ENCODE measurements at regions not wholly inside any gene's neighbourhood (a gene's known extent, or its start where the extent isn't known, plus 50 kb on each side); places are given as distances from the start of the nearest gene placed in this dataset.

- H3K4me2 ChIP-seq, result no peak overlapping the region
- H3K4me3 ChIP-seq (ENCODE audit: low read depth in 2 of 2, low read length in 1 of 2), result no peak overlapping the region
- no peak overlapping the region for H3K27ac ChIP-seq (ENCODE audit: low read depth in 2 of 2, low read length in 1 of 2)
- 84% methylated on average over 5 of the region's 5 CpGs for WGBS (ENCODE audit: low lambda C conversion rate)
- H3K9me3 ChIP-seq, result no peaks in the 10 kb centered on the region; the same call in 1 of the 2 replicates
- no peak overlapping the region for H3K9ac ChIP-seq
- H4K20me1 ChIP-seq (ENCODE audit: insufficient read depth), result no peaks in the 10 kb centered on the region
- no peaks in the 10 kb centered on the region for H3K4me1 ChIP-seq (ENCODE audit: control insufficient read depth in 1 of 2, insufficient read depth in 2 of 2, low read depth in 1 of 2, low read length in 1 of 2)
- no peaks in the 10 kb centered on the region for H3K79me2 ChIP-seq (ENCODE audit: insufficient read depth)
- H2AFZ ChIP-seq (ENCODE audit: low read depth), result no peak overlapping the region
- no peaks in the 10 kb centered on the region for H3F3A ChIP-seq (replicated peaks; ENCODE audit: insufficient read depth)
- CTCF ChIA-PET, result interaction anchor here (0.6 kb wide), 1 partner anchor 14 kb away, joined by 3 read pairs; no protein-coding TSS in a partner anchor
- no peaks in the 10 kb centered on the region for H3K9me2 ChIP-seq
- no peak for TF ChIP-seq FOXJ3 (CRISPR knock-in tag; IDR thresholded peaks at IDR 0.05)
- no peak for TF ChIP-seq FOSL2 (IDR thresholded peaks at IDR 0.05; ENCODE audit: borderline replicate concordance, low read depth)
- no peaks in the 10 kb centered on the region for H3K36me3 ChIP-seq (replicated peaks in 1 of 2; ENCODE audit: control insufficient read depth in 1 of 2, insufficient read depth in 2 of 2, low read length in 1 of 2)
- POLR2A ChIA-PET, result no interaction called here
- no peak for DNase-seq
- no peaks in the 10 kb centered on the region for H3K27me3 ChIP-seq (ENCODE audit: insufficient read depth)
Measured at GRCh38 chr4:19615086-19615689, 636.5 kb upstream of the SLIT2 start.

GRCh38 chr4:19614171-19614570, 637.5 kb upstream of the SLIT2 start:
- CTCF ChIA-PET, result no interaction called here
- H3K27ac ChIP-seq (ENCODE audit: low read depth in 2 of 2, low read length in 1 of 2), result no peak overlapping the region
- H3K4me2 ChIP-seq, result no peak overlapping the region
- H3K9me3 ChIP-seq, result no peaks in the 10 kb centered on the region; the same call in none of the 2 replicates
- H3K9me2 ChIP-seq, result no peaks in the 10 kb centered on the region
- WGBS (ENCODE audit: low lambda C conversion rate), result 85% methylated on average over 1 of the region's 1 CpG
- POLR2A ChIA-PET, result no interaction called here
- TF ChIP-seq SIN3A (IDR thresholded peaks at IDR 0.05; ENCODE audit: borderline replicate concordance, low read depth, low read length) (no peak), PBX3 (IDR thresholded peaks at IDR 0.05) (no peak), RAD21 (IDR thresholded peaks at IDR 0.05; ENCODE audit: low read length) (no peak), MXI1 (IDR thresholded peaks at IDR 0.05; ENCODE audit: low read depth, low read length) (no peak), USF1 (IDR thresholded peaks at IDR 0.05; ENCODE audit: borderline replicate concordance, low read depth) (no peak), FOSL2 (IDR thresholded peaks at IDR 0.05; ENCODE audit: borderline replicate concordance, low read depth) (no peak), NRF1 (IDR thresholded peaks at IDR 0.05; ENCODE audit: low read depth, low read length) (no peak), YY1 (IDR thresholded peaks at IDR 0.05; ENCODE audit: low read depth) (no peak), GATA2 (CRISPR knock-in tag; IDR thresholded peaks at IDR 0.05) (no peak), TAF1 (IDR thresholded peaks at IDR 0.05; ENCODE audit: borderline replicate concordance, low read depth, low read length) (no peak), SMC3 (IDR thresholded peaks at IDR 0.05; ENCODE audit: low read depth, low read length) (no peak), RCOR1 (IDR thresholded peaks at IDR 0.05; ENCODE audit: low read length) (no peak), TCF12 (IDR thresholded peaks at IDR 0.05) (no peak)
- H3K79me2 ChIP-seq (ENCODE audit: insufficient read depth), result no peaks in the 10 kb centered on the region
- no peaks in the 10 kb centered on the region for H3F3A ChIP-seq (replicated peaks; ENCODE audit: insufficient read depth)
- H3K4me3 ChIP-seq (ENCODE audit: low read depth in 2 of 2, low read length in 1 of 2), result no peak overlapping the region
- no peak overlapping the region for H2AFZ ChIP-seq (ENCODE audit: low read depth)
- H4K20me1 ChIP-seq (ENCODE audit: insufficient read depth), result no peaks in the 10 kb centered on the region
- DNase-seq, result no peak
- H3K27me3 ChIP-seq (ENCODE audit: insufficient read depth), result no peaks in the 10 kb centered on the region
- H3K36me3 ChIP-seq (replicated peaks in 1 of 2; ENCODE audit: control insufficient read depth in 1 of 2, insufficient read depth in 2 of 2, low read length in 1 of 2), result no peaks in the 10 kb centered on the region
- H3K9ac ChIP-seq, result no peak overlapping the region
- H3K4me1 ChIP-seq (ENCODE audit: control insufficient read depth in 1 of 2, insufficient read depth in 2 of 2, low read depth in 1 of 2, low read length in 1 of 2), result no peaks in the 10 kb centered on the region

Measured in SK-N-SH (cell line).